NCI-H1092 (cell line): ENCODE measurements at regions not wholly inside any gene's neighbourhood (a gene's known extent, or its start where the extent isn't known, plus 50 kb on each side); places are given as distances from the start of the nearest gene placed in this dataset.

Experiments
- DNase-seq: peaks from one replicate; lab custom pipeline; 2025; lab: John Stamatoyannopoulos, UW

GRCh38 chr6:33863723-33864440 is 60.1 kb upstream of the MLN start:
- DNase-seq, result no peak

GRCh38 chr6:33863084-33863483 is 59.3 kb upstream of the MLN start:
- DNase-seq, result no peak

GRCh38 chr6:33862536-33862935 is 58.7 kb upstream of the MLN start:
- DNase-seq, result no peak

- no peak for DNase-seq
These were observed 57.9 kb upstream of the MLN start for GRCh38 chr6:33861722-33862121.

- DNase-seq, result no peak
These were observed 57.1 kb upstream of the MLN start for GRCh38 chr6:33860706-33861474.

GRCh38 chr6:33860006-33860405 is 56.2 kb upstream of the MLN start:
- DNase-seq, result no peak

GRCh38 chr6:33858804-33859505 is 55.2 kb upstream of the MLN start:
- no peak for DNase-seq

GRCh38 chr6:33857932-33858475 is 54.2 kb upstream of the MLN start:
- no peak for DNase-seq

GRCh38 chr6:33857093-33857931 is 53.5 kb upstream of the MLN start:
- DNase-seq, result no peak

GRCh38 chr6:33856655-33857054 is 52.9 kb upstream of the MLN start:
- no peak for DNase-seq

GRCh38 chr6:33856031-33856590 is 52.3 kb upstream of the MLN start:
- no peak for DNase-seq

- DNase-seq, result no peak
These were observed 50.8 kb upstream of the MLN start for GRCh38 chr6:33854572-33855030.

GRCh38 chr6:33853736-33854135 is 49.9 kb upstream of the MLN start:
- DNase-seq, result no peak
